Stimulated activated CD4-positive, alpha-beta T cell treated with anti-CD3 and anti-CD28 coated beads, Interleukin-1b, Interleukin-23, amount 100 ng/mL, for 1 hour (primary cell): ENCODE measurements at regions not wholly inside any gene's neighbourhood (a gene's known extent, or its start where the extent isn't known, plus 50 kb on each side); places are given as distances from the start of the nearest gene placed in this dataset.

Source experiments
- DNase-seq, 2 donors: peaks; one replicate each; pipeline ENCODE4 v3.0.0-alpha.2; 2020; ENCODE audit warnings: low read depth in 2 of 2

- DNase-seq: no peak
These were observed 382.3 kb upstream of the ID4 start for GRCh38 chr6:19454721-19455392.

- no peak for DNase-seq
These were observed 373.9 kb upstream of the ID4 start for GRCh38 chr6:19463250-19463649.

DNA sequence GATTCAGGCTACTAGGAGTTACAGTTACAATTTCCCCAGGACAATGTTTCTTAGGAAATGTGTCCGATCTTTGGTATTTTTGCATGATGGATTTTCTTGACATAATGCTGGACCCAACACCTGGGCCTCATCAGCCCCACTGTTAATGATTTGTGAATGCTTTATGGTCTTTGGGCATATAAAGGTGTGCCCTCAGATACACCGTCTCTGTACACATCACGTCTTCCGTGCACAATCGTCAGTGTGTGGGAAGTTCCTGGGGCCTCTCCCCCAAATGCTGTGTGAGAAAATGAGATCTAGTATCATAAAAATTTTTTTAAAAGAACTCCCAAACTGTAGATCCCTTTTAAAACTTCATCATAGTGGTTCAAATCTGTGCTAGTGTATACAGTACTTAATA lies 373.2 kb upstream of the ID4 start:
- DNase-seq: no peak

- no peak for DNase-seq
These were observed 371.9 kb upstream of the ID4 start for GRCh38 chr6:19465256-19465655.

- no peak for DNase-seq
These were observed 371.4 kb upstream of the ID4 start for GRCh38 chr6:19465760-19466159.

DNA sequence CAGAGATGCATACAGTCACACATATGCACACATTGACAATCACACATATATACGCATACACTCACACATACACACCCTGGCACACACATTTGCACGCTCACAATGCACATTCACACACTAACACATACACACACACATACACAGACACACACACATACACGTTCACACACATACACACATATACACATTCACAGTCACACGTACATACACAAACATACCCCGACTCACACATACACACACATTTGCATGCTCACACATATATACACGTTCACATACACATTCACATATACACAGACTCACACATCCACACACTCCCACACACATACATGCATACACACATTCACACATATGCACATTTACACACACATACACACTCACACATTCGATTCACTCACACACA lies 366.8 kb upstream of the ID4 start:
- no peak for DNase-seq

DNA sequence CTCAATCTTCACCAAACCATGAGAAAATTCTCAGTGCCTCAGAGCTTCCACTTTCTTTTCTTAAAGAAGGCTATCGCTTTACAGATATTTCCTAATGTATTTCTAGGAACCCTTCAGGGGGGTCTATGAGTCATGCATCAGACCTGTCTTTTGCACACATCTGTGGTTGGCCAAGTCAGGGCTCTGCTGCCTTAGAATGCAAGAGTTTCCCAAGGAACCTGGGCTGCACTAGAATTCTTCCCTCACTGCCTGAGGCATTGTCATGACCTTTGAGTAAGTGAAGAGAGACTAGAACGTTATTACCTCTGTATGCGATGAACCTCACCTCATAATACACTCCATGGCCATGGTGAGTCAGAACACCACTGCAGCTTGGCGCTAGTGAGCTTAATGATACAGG lies 365.0 kb upstream of the ID4 start:
- no peak for DNase-seq

- DNase-seq: no peak
These were observed 364.3 kb upstream of the ID4 start for GRCh38 chr6:19472850-19473249.

DNA sequence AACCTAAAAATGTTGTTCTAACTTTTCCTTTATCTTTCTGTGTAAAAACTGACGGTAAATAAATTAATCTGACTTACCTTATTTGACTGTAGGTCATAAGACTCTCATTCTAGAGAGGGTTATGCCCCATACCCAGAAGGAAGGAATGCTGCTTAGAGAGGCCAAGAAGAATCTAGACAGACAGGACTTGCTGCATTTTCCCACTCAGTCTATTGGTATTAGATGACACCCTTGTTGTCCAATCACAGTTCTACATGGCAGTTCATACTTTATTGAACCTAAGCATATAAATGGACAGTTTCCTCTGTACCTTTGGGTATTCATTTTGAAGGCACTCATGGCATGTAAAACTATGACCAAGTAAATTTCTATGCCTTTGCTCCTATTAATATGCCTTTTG lies 359.6 kb upstream of the ID4 start:
- DNase-seq: no peak

DNA sequence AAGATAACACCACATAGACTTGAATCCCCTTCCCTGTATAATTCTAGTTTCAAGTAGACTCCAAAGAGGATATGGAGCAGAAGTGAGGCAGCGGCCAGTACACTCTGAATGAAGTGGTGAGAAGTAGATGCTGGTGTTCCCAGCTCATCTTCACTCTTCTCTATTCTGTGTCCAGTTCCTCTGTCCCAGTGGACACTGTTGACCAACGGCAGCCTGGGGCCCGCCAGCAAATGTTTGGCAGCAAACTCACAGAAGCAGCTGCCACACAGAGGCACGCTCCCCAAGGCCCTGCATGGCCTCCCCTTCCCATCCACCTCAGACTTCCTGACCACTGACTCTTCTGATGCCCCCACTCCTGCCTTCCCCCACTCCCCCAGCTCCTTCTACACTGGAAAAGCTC lies 358.9 kb upstream of the ID4 start:
- no peak for DNase-seq

- DNase-seq: no peak
These were observed 358.2 kb upstream of the ID4 start for GRCh38 chr6:19478992-19479391.

DNA sequence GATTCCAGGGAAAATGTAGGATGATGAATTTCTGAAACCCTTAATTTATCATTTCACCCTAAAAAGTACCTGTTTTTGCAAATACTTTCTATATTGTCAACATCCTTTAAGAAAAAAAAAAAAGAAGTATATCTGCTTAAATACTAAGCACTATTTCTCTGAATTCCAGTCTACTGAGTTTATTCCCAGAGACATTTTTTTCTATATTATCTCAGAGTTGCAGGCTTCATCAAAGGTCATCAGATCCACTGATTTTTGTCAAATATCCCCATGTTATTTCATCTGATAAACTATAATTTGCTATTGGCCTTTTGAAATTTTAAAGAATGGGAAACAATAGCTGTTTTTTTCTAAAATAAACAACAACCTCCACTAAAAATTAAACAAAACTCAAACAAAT lies 357.6 kb upstream of the ID4 start:
- DNase-seq: no peak

- no peak for DNase-seq
These were observed 344.3 kb upstream of the ID4 start for GRCh38 chr6:19492636-19493405.

GRCh38 chr6:19501737-19502245 lies 335.4 kb upstream of the ID4 start:
- DNase-seq: no peak

- no peak for DNase-seq
These were observed 334.9 kb upstream of the ID4 start for GRCh38 chr6:19502301-19502700.

DNA sequence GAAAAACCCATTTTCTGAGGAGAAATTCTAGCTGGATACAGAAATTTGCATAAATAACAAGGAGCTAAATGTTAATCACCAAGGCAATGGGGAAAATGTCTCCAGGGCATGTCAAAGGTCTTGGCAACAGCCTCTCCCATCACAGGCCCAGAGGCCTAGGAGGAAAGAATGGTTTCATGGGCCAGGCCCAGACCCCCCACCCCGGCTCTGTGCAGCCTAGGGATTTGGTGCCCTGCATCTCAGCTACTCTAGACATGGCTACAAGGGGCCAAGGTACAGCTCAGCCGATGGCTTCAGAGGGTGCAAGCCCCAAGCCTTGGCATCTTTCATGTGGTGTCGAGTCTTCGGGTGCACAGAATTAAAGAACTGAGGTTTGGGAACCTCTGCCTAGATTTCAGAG lies 321.2 kb upstream of the ID4 start:
- DNase-seq: no peak

- DNase-seq: no peak
These were observed 317.2 kb upstream of the ID4 start for GRCh38 chr6:19519941-19520340.

- no peak for DNase-seq
These were observed 312.6 kb upstream of the ID4 start for GRCh38 chr6:19524366-19525186.

DNA sequence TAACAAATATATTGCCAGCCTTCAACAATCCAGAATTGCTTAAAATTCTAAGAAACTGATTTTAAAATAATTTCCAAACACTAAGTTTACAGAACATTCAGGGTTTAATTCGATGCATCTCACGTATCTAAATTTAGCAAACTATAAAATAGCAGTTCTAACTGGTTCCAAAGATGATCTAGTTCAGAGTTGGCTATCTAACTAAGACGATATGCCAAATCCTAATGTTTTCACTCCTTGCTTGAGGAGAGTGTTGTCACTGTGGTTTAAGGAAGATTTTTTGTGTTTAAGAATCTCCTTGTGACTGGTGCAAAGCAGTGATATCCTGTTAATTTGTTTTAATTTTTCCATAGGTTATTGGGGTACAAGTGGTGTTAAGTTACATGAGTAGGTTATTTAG lies 311.5 kb upstream of the ID4 start:
- no peak for DNase-seq

GRCh38 chr6:19530188-19530587 lies 307.0 kb upstream of the ID4 start:
- DNase-seq: no peak

DNA sequence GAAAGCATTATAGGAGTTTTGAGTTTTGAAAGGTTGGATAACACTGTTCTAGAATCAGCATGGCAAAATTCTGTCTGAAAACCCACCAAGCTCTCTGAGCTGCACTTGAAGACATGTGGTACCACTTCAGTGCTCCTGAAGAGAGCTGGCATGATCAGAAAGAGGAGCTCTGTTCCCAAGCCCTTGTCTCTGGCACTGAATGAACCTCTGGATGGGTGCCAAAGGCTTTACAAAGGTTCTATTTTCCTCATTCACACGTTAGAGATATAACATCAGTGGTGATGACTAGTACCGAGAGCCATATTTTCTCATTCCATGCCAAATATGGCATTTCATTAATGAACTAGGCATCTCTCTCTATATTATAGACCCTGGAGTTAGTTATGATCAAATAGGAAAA lies 301.8 kb upstream of the ID4 start:
- no peak for DNase-seq

- no peak for DNase-seq
These were observed 300.3 kb upstream of the ID4 start for GRCh38 chr6:19536838-19537237.

- DNase-seq: no peak
These were observed 299.1 kb upstream of the ID4 start for GRCh38 chr6:19538096-19538495.
